ENCODE measurements at regions not wholly inside any gene's neighbourhood (a gene's known extent, or its start where the extent isn't known, plus 50 kb on each side); places are given as distances from the start of the nearest gene placed in this dataset.

DNA sequence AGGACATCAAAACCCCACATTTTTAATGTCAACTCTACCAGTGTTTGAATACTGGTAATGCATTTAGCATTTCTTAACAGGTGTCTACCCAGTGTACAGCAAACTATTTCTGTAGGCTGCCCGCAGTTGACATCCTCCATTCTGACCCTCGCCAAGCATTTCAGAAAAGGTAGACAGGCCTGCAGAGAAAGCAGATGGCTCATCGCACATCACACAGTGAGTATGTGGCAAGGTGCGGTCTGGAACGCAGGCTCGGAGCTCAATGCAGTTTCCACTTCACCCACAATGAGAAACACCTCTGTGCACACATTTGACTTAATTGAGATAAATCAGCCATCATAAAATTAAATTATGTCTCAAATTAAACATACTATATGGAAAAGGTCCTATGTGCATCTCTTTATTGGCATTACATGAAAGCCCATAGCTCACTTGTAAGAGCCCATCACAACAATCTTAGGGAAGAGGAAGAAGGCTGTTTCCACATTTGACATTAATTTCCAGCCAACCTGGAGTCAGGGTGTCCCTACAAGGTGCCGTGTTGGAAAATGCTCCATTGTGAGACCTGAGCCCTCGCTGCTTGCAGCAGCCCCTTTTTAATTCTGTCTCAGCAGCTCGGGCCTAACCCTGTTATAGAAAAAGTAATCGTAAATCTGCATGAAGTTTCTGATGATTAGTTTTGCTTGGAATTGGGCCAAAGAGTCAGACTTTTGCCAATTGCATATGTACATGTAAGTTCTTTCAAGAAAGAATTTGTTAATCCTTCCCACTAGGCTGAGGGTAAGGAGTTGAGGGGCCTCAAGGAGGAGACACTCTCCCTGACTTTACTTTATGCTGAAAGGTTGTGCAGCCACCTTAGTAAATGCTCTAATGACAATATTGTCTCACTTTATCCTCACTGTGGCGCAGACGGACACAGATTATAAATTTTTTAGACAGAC, 378.7 kb upstream of the DYNLRB2 start:
- H3K9me2 ChIP-seq (replicated peaks; ENCODE audit: low read length) = no peaks in the 10 kb centered on the region
- H2AFZ ChIP-seq (ENCODE audit: low read length) = no peak overlapping the region
- H4K20me1 ChIP-seq (ENCODE audit: low read length) = no peaks in the 10 kb centered on the region
- no peaks in the 10 kb centered on the region for H3K27me3 ChIP-seq (ENCODE audit: low read length)
- TF ChIP-seq, protein P1, sequence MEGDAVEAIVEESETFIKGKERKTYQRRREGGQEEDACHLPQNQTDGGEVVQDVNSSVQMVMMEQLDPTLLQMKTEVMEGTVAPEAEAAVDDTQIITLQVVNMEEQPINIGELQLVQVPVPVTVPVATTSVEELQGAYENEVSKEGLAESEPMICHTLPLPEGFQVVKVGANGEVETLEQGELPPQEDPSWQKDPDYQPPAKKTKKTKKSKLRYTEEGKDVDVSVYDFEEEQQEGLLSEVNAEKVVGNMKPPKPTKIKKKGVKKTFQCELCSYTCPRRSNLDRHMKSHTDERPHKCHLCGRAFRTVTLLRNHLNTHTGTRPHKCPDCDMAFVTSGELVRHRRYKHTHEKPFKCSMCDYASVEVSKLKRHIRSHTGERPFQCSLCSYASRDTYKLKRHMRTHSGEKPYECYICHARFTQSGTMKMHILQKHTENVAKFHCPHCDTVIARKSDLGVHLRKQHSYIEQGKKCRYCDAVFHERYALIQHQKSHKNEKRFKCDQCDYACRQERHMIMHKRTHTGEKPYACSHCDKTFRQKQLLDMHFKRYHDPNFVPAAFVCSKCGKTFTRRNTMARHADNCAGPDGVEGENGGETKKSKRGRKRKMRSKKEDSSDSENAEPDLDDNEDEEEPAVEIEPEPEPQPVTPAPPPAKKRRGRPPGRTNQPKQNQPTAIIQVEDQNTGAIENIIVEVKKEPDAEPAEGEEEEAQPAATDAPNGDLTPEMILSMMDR (conservative IDR thresholded peaks at IDR 0.05; ENCODE audit: low read depth, low read length) = no peak
- no peak for TF ChIP-seq EZH2phosphoT487 (IDR thresholded peaks at IDR 0.05; ENCODE audit: borderline replicate concordance, low read length)
- no peak for TF ChIP-seq EZH2 (IDR thresholded peaks at IDR 0.05; ENCODE audit: low read length, unreplicated experiment)
- intact Hi-C loops (cut with micrococcal nuclease) = no loop called here
- ATAC-seq = no peak
- no peaks in the 10 kb centered on the region for H3F3A ChIP-seq (ENCODE audit: low read length, unreplicated experiment)
- ChIA-PET CTCF (no interaction called here), POLR2A (ENCODE audit: unreplicated experiment) (no interaction called here)
- no peak overlapping the region for H3K4me3 ChIP-seq (ENCODE audit: low read length)
- H3K36me3 ChIP-seq (ENCODE audit: low read depth, low read length) = no peaks in the 10 kb centered on the region
- no peaks in the 10 kb centered on the region for H3K79me2 ChIP-seq (ENCODE audit: low read length)
- no peak overlapping the region for H3K9ac ChIP-seq (ENCODE audit: low read length)
- H3K4me1 ChIP-seq (ENCODE audit: insufficient read depth, low read length) = no peaks in the 10 kb centered on the region
- no peaks in the 10 kb centered on the region for H3K9me3 ChIP-seq (ENCODE audit: low read length)
- H3K27ac ChIP-seq (ENCODE audit: low read length) = no peak overlapping the region
- BruUV-seq (replicated peaks) = no TSS peak
- no peak for DNase-seq
- H3K4me2 ChIP-seq (ENCODE audit: low read length) = no peak overlapping the region

DNA sequence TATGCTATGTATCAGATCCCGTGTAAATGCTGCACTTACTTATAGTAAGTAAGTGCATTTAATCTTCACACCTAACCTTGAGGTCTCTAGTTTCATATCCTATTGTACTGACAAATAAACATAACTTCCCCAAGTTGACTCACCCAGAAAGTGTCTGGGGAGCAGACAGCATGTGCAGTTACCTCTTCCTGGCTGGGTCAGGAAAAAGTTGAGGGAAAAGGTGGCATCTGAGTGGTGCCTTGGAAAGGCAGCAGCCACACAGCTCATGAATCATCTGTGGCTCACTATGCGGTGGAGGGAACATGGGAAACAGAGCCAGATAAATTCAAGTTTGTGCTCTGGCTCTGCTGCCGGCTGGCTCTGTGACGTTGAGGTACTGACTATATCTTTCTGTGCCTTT, 382.0 kb upstream of the DYNLRB2 start:
- H2AFZ ChIP-seq (ENCODE audit: low read length) = no peak overlapping the region
- H3K27me3 ChIP-seq (ENCODE audit: low read length) = no peaks in the 10 kb centered on the region
- intact Hi-C loops (cut with micrococcal nuclease) = no loop called here
- H3K9me3 ChIP-seq (ENCODE audit: low read length) = no peaks in the 10 kb centered on the region
- H3K9me2 ChIP-seq (replicated peaks; ENCODE audit: low read length) = no peaks in the 10 kb centered on the region
- ATAC-seq (no peak), DNase-seq (peak; percentile 4)
- no peaks in the 10 kb centered on the region for H4K20me1 ChIP-seq (ENCODE audit: low read length)
- H3K79me2 ChIP-seq (ENCODE audit: low read length) = no peaks in the 10 kb centered on the region
- no peak overlapping the region for H3K4me3 ChIP-seq (ENCODE audit: low read length)
- ChIA-PET CTCF (no interaction called here), POLR2A (ENCODE audit: unreplicated experiment) (no interaction called here)
- H3K27ac ChIP-seq (ENCODE audit: low read length) = no peak overlapping the region
- no peak overlapping the region for H3K9ac ChIP-seq (ENCODE audit: low read length)
- H3F3A ChIP-seq (ENCODE audit: low read length, unreplicated experiment) = no peaks in the 10 kb centered on the region
- no peaks in the 10 kb centered on the region for H3K36me3 ChIP-seq (ENCODE audit: low read depth, low read length)
- H3K4me2 ChIP-seq (ENCODE audit: low read length) = no peak overlapping the region
- no peaks in the 10 kb centered on the region for H3K4me1 ChIP-seq (ENCODE audit: insufficient read depth, low read length)
- no TSS peak for BruUV-seq (replicated peaks)
- TF ChIP-seq EZH2 (IDR thresholded peaks at IDR 0.05; ENCODE audit: low read length, unreplicated experiment) (no peak), EZH2phosphoT487 (IDR thresholded peaks at IDR 0.05; ENCODE audit: borderline replicate concordance, low read length) (no peak)
- TF ChIP-seq, protein P1 (conservative IDR thresholded peaks at IDR 0.05; ENCODE audit: low read depth, low read length) = no peak

DNA sequence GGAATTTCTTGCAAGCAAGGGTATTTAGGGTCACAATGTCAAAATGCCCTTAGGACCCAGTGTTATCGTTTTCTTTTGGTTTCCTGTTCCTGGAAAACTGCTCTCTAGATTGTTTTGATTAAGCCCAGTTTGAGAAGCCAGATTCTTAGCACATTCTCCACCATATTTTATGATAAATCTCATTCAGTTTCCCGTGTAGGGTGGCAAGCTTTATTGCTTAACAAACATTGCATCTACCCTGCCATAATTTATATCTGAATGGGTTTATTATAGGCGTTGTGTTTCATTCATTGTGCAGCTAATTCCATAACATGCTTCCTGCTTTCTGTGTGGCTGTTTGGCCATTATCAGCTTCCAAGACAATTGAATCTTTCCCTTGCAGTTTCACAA, 389.1 kb upstream of the DYNLRB2 start:
- DNase-seq = no peak
- H3K4me3 ChIP-seq (ENCODE audit: low read length) = no peak overlapping the region
- H3K9me3 ChIP-seq (ENCODE audit: low read length) = no peaks in the 10 kb centered on the region
- no peak overlapping the region for H3K27ac ChIP-seq (ENCODE audit: low read length)
- BruUV-seq (replicated peaks) = no TSS peak
- no peak overlapping the region for H3K9ac ChIP-seq (ENCODE audit: low read length)
- no peaks in the 10 kb centered on the region for H3K36me3 ChIP-seq (ENCODE audit: low read depth, low read length)
- H3F3A ChIP-seq (ENCODE audit: low read length, unreplicated experiment) = no peaks in the 10 kb centered on the region
- H2AFZ ChIP-seq (ENCODE audit: low read length) = no peak overlapping the region
- no peaks in the 10 kb centered on the region for H3K79me2 ChIP-seq (ENCODE audit: low read length)
- intact Hi-C loops (cut with micrococcal nuclease) = no loop called here
- ATAC-seq = no peak
- CTCF ChIA-PET = no interaction called here
- no peak overlapping the region for H3K4me2 ChIP-seq (ENCODE audit: low read length)
- H3K4me1 ChIP-seq (ENCODE audit: insufficient read depth, low read length) = no peaks in the 10 kb centered on the region
- TF ChIP-seq, protein P1 (conservative IDR thresholded peaks at IDR 0.05; ENCODE audit: low read depth, low read length) = no peak
- no peak for TF ChIP-seq EZH2 (IDR thresholded peaks at IDR 0.05; ENCODE audit: low read length, unreplicated experiment)
- TF ChIP-seq EZH2phosphoT487 (IDR thresholded peaks at IDR 0.05; ENCODE audit: borderline replicate concordance, low read length) = no peak
- no peaks in the 10 kb centered on the region for H3K9me2 ChIP-seq (replicated peaks; ENCODE audit: low read length)
- no peaks in the 10 kb centered on the region for H4K20me1 ChIP-seq (ENCODE audit: low read length)
- POLR2A ChIA-PET (ENCODE audit: unreplicated experiment) = no interaction called here
- no peaks in the 10 kb centered on the region for H3K27me3 ChIP-seq (ENCODE audit: low read length)

Data from PC-3 (cell line).